Right atrium auricular region (tissue), 2 donors: ENCODE measurements at regions not wholly inside any gene's neighbourhood (a gene's known extent, or its start where the extent isn't known, plus 50 kb on each side); places are given as distances from the start of the nearest gene placed in this dataset.

Experiments
- DNase-seq: peaks from one replicate; pipeline ENCODE4 v3.0.0-alpha.2; 2019; ENCODE audit warnings: low spot score
- H3K27ac ChIP-seq, 2 donors: fragments of 200-600 bp; sonication (generic); 1 replicate in 1 of 2; 2 replicates in 1 of 2; pipeline ENCODE4 v1.5.1; 2016 to 2019
- H3K27me3 ChIP-seq, 2 donors: fragments of 200-600 bp; sonication (generic); one replicate each; pipeline versions ENCODE4 v1.5.1 to v1.6.0; 2017 to 2019
- H3K36me3 ChIP-seq: fragments of 200-600 bp; sonication (generic); one replicate; pipeline ENCODE4 v1.5.1; 2016
- H3K4me1 ChIP-seq, 2 donors: fragments of 200-600 bp; sonication (generic); one replicate each; pipeline versions ENCODE4 v1.5.1 to v1.6.0; 2017 to 2019
- H3K4me3 ChIP-seq, 2 donors: fragments of 200-600 bp; sonication (generic); 1 replicate in 1 of 2; 2 replicates in 1 of 2; pipeline ENCODE4 v1.5.1; 2017 to 2019; ENCODE audit warnings: mild to moderate bottlenecking in 1 of 2, moderate library complexity in 1 of 2
- H3K9me3 ChIP-seq, 2 donors: fragments of 200-600 bp; sonication (generic); one replicate each; pipeline ENCODE4 v1.5.1; 2019
- TF ChIP-seq, protein P1 (sequence below), 2 donors: fragments of 200-600 bp; sonication (generic); IDR thresholded peaks; one replicate each; pipeline ENCODE4 v1.5.1; 2019; ENCODE audit warnings: antibody characterized with exemption in 2 of 2

DNA sequence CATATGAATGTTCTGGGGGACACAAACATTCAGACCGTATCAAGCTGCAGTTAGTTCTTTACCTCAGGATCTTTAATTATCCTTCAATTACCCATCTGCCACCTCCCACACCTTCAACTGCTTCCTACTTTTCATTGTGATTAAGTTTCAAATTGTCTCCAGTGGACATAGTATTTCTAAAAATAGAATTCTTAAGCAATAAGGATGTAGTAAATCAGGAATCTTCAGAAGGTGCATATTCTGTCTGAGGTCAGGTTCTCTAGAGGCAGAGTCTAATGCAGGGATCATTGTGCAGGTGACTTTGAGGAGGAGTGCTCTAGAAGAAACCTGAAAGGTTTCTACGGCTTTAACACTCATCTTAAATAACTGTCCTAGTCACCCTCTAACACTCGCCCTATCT is 102.6 kb upstream of the PPP2R5A start:
- DNase-seq, result no peak
- Histone ChIP-seq H3K27ac (no peak overlapping the region), H3K36me3 (no peaks in the 10 kb centered on the region), H3K4me3 (no peak overlapping the region), H3K9me3 (no peaks in the 10 kb centered on the region), H3K27me3 (no peaks in the 10 kb centered on the region), H3K4me1 (peaks cover 0 to 9% of the 10 kb centered on the region in 2 donors)
- TF ChIP-seq, protein P1, sequence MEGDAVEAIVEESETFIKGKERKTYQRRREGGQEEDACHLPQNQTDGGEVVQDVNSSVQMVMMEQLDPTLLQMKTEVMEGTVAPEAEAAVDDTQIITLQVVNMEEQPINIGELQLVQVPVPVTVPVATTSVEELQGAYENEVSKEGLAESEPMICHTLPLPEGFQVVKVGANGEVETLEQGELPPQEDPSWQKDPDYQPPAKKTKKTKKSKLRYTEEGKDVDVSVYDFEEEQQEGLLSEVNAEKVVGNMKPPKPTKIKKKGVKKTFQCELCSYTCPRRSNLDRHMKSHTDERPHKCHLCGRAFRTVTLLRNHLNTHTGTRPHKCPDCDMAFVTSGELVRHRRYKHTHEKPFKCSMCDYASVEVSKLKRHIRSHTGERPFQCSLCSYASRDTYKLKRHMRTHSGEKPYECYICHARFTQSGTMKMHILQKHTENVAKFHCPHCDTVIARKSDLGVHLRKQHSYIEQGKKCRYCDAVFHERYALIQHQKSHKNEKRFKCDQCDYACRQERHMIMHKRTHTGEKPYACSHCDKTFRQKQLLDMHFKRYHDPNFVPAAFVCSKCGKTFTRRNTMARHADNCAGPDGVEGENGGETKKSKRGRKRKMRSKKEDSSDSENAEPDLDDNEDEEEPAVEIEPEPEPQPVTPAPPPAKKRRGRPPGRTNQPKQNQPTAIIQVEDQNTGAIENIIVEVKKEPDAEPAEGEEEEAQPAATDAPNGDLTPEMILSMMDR (IDR thresholded peaks at IDR 0.05), result no peak

DNA sequence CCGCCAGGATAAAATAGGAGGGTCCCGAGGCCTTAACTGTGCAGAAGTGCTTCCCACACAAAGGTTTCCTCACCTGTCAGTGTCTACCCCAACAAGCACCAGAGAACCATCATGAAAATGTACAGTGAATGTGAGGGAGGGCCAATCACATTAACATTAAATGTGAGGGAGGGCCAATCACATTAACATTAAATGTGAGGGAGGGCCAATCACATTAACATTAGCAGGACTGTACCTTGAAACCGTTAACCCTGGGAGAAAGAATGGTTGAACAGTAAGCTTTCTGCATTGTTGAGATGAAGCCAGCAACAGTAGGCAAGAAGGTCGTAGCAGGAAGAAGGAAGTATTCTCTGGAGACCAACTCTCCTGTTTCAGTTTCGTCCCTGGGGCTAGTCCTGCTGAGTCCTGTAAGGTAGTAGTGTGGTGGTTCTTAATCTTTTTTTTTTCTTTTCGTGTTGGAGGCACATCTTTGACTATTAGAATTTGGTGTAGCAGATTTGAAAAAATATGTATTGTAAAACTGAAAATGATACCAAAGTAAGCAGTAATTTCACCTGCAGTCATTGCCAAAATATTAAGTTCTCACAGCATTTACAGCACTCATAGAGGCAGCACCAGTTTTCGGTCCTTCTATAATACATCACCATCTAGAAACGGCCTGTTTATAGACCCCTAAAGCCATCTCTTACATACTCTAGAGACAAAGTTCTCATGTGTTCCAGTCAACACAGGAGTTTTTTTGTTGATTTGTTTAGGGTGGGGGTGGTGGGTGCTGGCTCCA is 98.6 kb upstream of the PPP2R5A start:
- H3K27me3 ChIP-seq, result no peaks in the 10 kb centered on the region
- no peaks in the 10 kb centered on the region for H3K36me3 ChIP-seq
- TF ChIP-seq, protein P1 (IDR thresholded peaks at IDR 0.05), result no peak
- DNase-seq, result no peak
- H3K4me1 ChIP-seq, result peaks cover 0 to 17% of the 10 kb centered on the region in 2 donors
- H3K27ac ChIP-seq, result no peak overlapping the region
- H3K4me3 ChIP-seq, result no peak overlapping the region
- H3K9me3 ChIP-seq, result no peaks in the 10 kb centered on the region

DNA sequence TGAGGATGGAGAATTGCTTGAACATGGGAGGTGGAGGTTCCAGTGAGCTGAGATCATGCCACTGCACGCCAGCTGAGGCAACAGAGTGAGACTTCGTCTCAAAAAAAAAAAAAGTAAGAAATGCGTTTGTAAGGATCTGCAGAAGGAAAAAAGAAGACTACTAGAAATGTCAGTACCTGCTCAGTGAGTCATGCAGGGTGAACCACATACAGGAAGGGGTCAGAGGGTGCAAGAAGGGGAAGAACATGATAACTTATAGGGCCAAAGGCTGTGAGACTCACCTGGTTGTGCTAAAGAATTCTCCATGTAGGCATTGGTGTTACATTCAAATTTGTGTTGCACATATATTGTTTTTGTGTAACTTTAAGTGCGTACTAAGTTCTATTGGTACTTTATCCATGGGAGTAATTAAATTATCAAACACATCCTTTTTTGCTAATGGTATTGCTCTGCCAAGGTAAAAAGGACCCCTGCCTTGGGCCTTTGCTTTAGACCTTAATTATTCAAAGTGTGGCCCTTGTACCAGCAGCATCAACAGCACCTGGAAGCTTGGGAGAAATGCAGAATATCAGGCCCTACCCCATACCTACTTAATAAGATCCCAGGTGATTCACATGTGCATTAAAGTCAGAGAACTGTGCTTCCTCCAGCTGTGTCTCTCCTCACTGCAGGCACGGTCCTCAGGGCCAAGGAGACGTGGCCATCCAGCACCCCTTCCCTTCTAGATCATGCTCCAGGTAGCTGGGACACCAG is 96.4 kb upstream of the PPP2R5A start:
- Histone ChIP-seq H3K27ac (no peak overlapping the region), H3K27me3 (no peaks in the 10 kb centered on the region), H3K9me3 (no peaks in the 10 kb centered on the region), H3K4me1 (peaks cover 0 to 17% of the 10 kb centered on the region in 2 donors), H3K4me3 (no peak overlapping the region), H3K36me3 (no peaks in the 10 kb centered on the region)
- TF ChIP-seq, protein P1 (IDR thresholded peaks at IDR 0.05), result no peak
- no peak for DNase-seq

DNA sequence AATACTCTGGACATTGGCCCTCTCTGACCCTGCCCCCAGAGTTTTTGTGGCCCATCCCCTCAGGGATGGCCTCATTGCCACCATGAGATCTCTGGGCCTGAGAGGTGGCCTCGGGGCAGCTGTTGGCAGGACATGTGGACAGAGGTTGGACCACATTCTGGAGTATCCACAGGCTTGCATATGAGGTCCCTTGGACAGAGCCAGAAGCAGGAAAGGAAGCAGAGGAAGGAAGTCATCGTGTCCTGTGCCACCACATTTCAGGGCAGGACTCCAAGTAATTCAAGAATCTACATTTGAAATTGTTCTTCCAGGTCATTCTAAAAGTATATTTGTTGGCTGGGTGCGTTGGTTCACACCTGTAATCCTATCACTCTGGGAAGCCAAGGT is 95.9 kb upstream of the PPP2R5A start:
- H3K4me3 ChIP-seq, result no peak overlapping the region
- H3K36me3 ChIP-seq, result no peaks in the 10 kb centered on the region
- no peak for DNase-seq
- H3K4me1 ChIP-seq, result peaks cover 0 to 17% of the 10 kb centered on the region in 2 donors
- no peaks in the 10 kb centered on the region for H3K27me3 ChIP-seq
- no peaks in the 10 kb centered on the region for H3K9me3 ChIP-seq
- TF ChIP-seq, protein P1 (IDR thresholded peaks at IDR 0.05), result no peak
- no peak overlapping the region for H3K27ac ChIP-seq

DNA sequence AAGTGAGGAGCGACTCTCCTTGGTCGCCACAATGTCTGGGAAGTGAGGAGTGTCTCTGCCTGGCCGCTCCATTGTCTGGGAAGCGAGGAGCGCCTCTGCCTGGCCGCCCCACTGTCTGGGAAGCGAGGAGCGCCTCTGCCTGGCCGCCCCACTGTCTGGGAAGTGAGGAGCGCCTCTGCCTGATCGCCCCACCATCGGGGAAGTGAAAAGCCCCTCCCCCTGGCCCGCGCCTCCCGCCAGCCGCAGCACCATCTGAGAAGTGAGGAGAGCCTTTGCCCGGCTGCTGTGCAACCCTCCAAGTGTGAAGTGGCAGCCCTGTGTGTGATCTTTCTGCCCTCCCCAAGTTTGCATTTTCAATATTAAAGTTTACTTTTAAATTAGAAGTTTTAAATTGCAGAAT is 95.0 kb upstream of the PPP2R5A start:
- Histone ChIP-seq H3K27ac (no peak overlapping the region), H3K36me3 (no peaks in the 10 kb centered on the region), H3K4me3 (no peak overlapping the region), H3K9me3 (no peaks in the 10 kb centered on the region), H3K4me1 (peaks cover 0 to 17% of the 10 kb centered on the region in 2 donors), H3K27me3 (no peaks in the 10 kb centered on the region)
- DNase-seq, result no peak
- TF ChIP-seq, protein P1 (IDR thresholded peaks at IDR 0.05), result no peak
